Activated CD8-positive, alpha-beta T cell treated with anti-CD3 and anti-CD28 coated beads for 36 hours (primary cell): ENCODE measurements at regions not wholly inside any gene's neighbourhood (a gene's known extent, or its start where the extent isn't known, plus 50 kb on each side); places are given as distances from the start of the nearest gene placed in this dataset.
"Not testable (repeated sequence)": the region's sequence is repeated elsewhere in the genome, so short reads cannot be mapped to it uniquely, and the experiment has no call there.

Experiments used
- ATAC-seq: fragments of 200-7000 bp; cut with Tn5 transposase; one replicate; pipeline ENCODE4 v1.10.0; 2021; ENCODE audit warnings: mild to moderate bottlenecking, moderate library complexity
- CTCF ChIA-PET: fragments of 350-600 bp; sonication (Branson Sonifier 250); formaldehyde crosslinking; loops from one replicate; lab custom pipeline; 2021; ENCODE audit warnings: antibody characterized with exemption; lab: Charles Lee
- POLR2A ChIA-PET: fragments of 350-600 bp; sonication (Branson Sonifier 250); formaldehyde crosslinking; loops from one replicate; lab custom pipeline; 2021; ENCODE audit warnings: antibody characterized with exemption; lab: Charles Lee
- DNase-seq: peaks from one replicate; pipeline ENCODE4 v3.0.0-alpha.2; 2020
- H3K27ac Mint-ChIP-seq: one replicate; pipeline ENCODE4 v1.8.0; 2021; ENCODE audit warnings: mild to moderate bottlenecking, mixed read lengths
- H3K27me3 Mint-ChIP-seq: one replicate; pipeline ENCODE4 v1.8.0; 2021; ENCODE audit warnings: mixed read lengths
- H3K36me3 Mint-ChIP-seq: one replicate; pipeline ENCODE4 v1.8.0; 2021; ENCODE audit warnings: low read depth, mixed read lengths
- H3K4me1 Mint-ChIP-seq: one replicate; pipeline ENCODE4 v1.8.0; 2021; ENCODE audit warnings: low read depth, mixed read lengths
- H3K4me3 Mint-ChIP-seq: one replicate; pipeline ENCODE4 v1.8.0; 2021; ENCODE audit warnings: mild to moderate bottlenecking, moderate library complexity, mixed read lengths
- H3K9me3 Mint-ChIP-seq: one replicate; pipeline ENCODE4 v1.8.0; 2021; ENCODE audit warnings: mixed read lengths
- CTCF ChIP-seq: fragments of 200-600 bp; IDR thresholded peaks from one replicate; pipeline ENCODE4 v1.8.0; 2022; ENCODE audit warnings: antibody characterized with exemption, mild to moderate bottlenecking
- intact Hi-C: fragments of 100-400 bp; cut with micrococcal nuclease; formaldehyde crosslinking; loops from one replicate; pipeline ENCODE4 v1.10.0; 2022

- Mint-ChIP-seq H3K36me3 (no peaks in the 10 kb centered on the region), H3K9me3 (peaks cover 2% of the 10 kb centered on the region), H3K4me1 (no peaks in the 10 kb centered on the region), H3K4me3 (no peak overlapping the region), H3K27me3 (no peaks in the 10 kb centered on the region), H3K27ac (no peak overlapping the region)
- DNase-seq (no peak), ATAC-seq (no peak)
- intact Hi-C loops: no loop called here
- no peak for TF ChIP-seq CTCF
- POLR2A ChIA-PET: no interaction called here
- CTCF ChIA-PET: no interaction called here
Measured at GRCh38 chr4:179728305-179728704, 2286.1 kb upstream of the AGA start.

- H3K36me3 Mint-ChIP-seq, H3K9me3 Mint-ChIP-seq, H3K4me1 Mint-ChIP-seq, H3K27ac Mint-ChIP-seq, CTCF ChIA-PET, intact Hi-C loops, H3K27me3 Mint-ChIP-seq, ATAC-seq, H3K4me3 Mint-ChIP-seq, POLR2A ChIA-PET, DNase-seq: not testable (repeated sequence)
Measured at GRCh38 chr4:179736820-179737219, 2294.6 kb upstream of the AGA start.

GRCh38 chr4:179738822-179739221 lies 2296.6 kb upstream of the AGA start:
- Mint-ChIP-seq H3K27me3 (no peaks in the 10 kb centered on the region), H3K27ac (no peak overlapping the region), H3K4me3 (no peak overlapping the region), H3K36me3 (no peaks in the 10 kb centered on the region), H3K4me1 (no peaks in the 10 kb centered on the region), H3K9me3 (peaks cover 5% of the 10 kb centered on the region)
- intact Hi-C loops: no loop called here
- ChIA-PET CTCF (no interaction called here), POLR2A (no interaction called here)
- ATAC-seq (no peak), DNase-seq (no peak)
- no peak for TF ChIP-seq CTCF

- POLR2A ChIA-PET: no interaction called here
- Mint-ChIP-seq H3K27me3 (no peaks in the 10 kb centered on the region), H3K4me1 (no peaks in the 10 kb centered on the region), H3K36me3 (no peaks in the 10 kb centered on the region), H3K9me3 (peaks cover 2% of the 10 kb centered on the region), H3K27ac (no peak overlapping the region), H3K4me3 (no peak overlapping the region)
- no peak for ATAC-seq
- DNase-seq: no peak
- CTCF ChIA-PET: interaction anchor here (0.6 kb wide), 1 partner anchor 219 kb away, joined by 3 read pairs; no protein-coding TSS in a partner anchor
- TF ChIP-seq CTCF: no peak
- intact Hi-C loops: no loop called here
Measured at GRCh38 chr4:179747218-179747910, 2305.1 kb upstream of the AGA start.

GRCh38 chr4:179748837-179749236 lies 2306.6 kb upstream of the AGA start:
- no peak for ATAC-seq
- DNase-seq: no peak
- H3K27ac Mint-ChIP-seq: no peak overlapping the region
- no peak for TF ChIP-seq CTCF
- POLR2A ChIA-PET: no interaction called here
- peaks cover 2% of the 10 kb centered on the region for H3K9me3 Mint-ChIP-seq
- CTCF ChIA-PET: no interaction called here
- H3K4me3 Mint-ChIP-seq: no peak overlapping the region
- H3K36me3 Mint-ChIP-seq: no peaks in the 10 kb centered on the region
- H3K4me1 Mint-ChIP-seq: no peaks in the 10 kb centered on the region
- intact Hi-C loops: no loop called here
- no peaks in the 10 kb centered on the region for H3K27me3 Mint-ChIP-seq
